Dendritic cell treated with granulocyte-macrophage colony-stimulating factor and Interleukin-4, amounts not matched to agents 40 ng/mL and 50 ng/mL, for 4 days (primary cell): ENCODE measurements at regions not wholly inside any gene's neighbourhood (a gene's known extent, or its start where the extent isn't known, plus 50 kb on each side); places are given as distances from the start of the nearest gene placed in this dataset.

Source experiments
- H3K27ac Mint-ChIP-seq: one replicate; pipeline ENCODE4 v1.8.0; 2022; ENCODE audit warnings: mild to moderate bottlenecking, mixed read lengths
- H3K27me3 Mint-ChIP-seq: one replicate; pipeline ENCODE4 v1.8.0; 2022; ENCODE audit warnings: mild to moderate bottlenecking, mixed read lengths
- H3K36me3 Mint-ChIP-seq: one replicate; pipeline ENCODE4 v1.8.0; 2022; ENCODE audit warnings: low read depth, mixed read lengths
- H3K4me1 Mint-ChIP-seq: one replicate; pipeline ENCODE4 v1.8.0; 2022; ENCODE audit warnings: low read depth, mixed read lengths
- H3K4me3 Mint-ChIP-seq: one replicate; pipeline ENCODE4 v1.8.0; 2022; ENCODE audit warnings: mild to moderate bottlenecking, moderate library complexity, mixed read lengths
- H3K9me3 Mint-ChIP-seq: one replicate; pipeline ENCODE4 v1.8.0; 2022; ENCODE audit warnings: mixed read lengths
- intact Hi-C: fragments of 100-400 bp; cut with micrococcal nuclease; formaldehyde crosslinking; loops from one replicate; pipeline ENCODE4 v1.15.0; 2022

- intact Hi-C loops, result loop anchor here (2.0 kb wide), 1 partner anchor 1106 kb away; no protein-coding TSS in a partner anchor
- Mint-ChIP-seq H3K27ac (no peak overlapping the region), H3K4me1 (peaks cover 24% of the 10 kb centered on the region), H3K36me3 (no peaks in the 10 kb centered on the region), H3K9me3 (no peaks in the 10 kb centered on the region), H3K4me3 (no peak overlapping the region), H3K27me3 (peaks cover 17% of the 10 kb centered on the region)
Observed at GRCh38 chr1:55478742-55479141, 263.6 kb upstream of the USP24 start.

DNA sequence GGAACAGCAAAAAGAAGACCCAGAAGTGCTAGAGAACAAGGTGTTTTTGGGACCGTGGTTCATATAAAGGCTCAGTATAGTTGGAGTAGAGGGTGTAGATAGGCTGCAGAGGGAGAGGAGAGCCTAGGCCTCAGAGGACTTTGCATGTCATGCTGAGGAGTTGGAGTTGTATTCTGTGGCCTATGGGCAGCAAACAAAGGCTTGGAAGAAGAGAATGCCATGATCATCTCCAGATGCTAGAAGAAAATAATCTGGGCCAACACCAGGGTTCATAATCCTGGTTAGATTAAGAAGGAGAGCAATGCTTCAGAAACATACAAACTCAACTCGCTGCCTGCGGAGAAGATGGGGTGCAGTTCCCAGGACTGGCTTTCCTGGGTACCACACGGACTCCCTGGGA is 262.8 kb upstream of the USP24 start:
- H3K4me3 Mint-ChIP-seq, result no peak overlapping the region
- H3K27me3 Mint-ChIP-seq, result peaks cover 18% of the 10 kb centered on the region
- intact Hi-C loops, result loop anchor here (2.0 kb wide), 1 partner anchor 1107 kb away; no protein-coding TSS in a partner anchor
- H3K4me1 Mint-ChIP-seq, result peaks cover 32% of the 10 kb centered on the region
- H3K27ac Mint-ChIP-seq, result no peak overlapping the region
- H3K36me3 Mint-ChIP-seq, result no peaks in the 10 kb centered on the region
- H3K9me3 Mint-ChIP-seq, result no peaks in the 10 kb centered on the region

- H3K27ac Mint-ChIP-seq, result no peak overlapping the region
- peaks cover 38% of the 10 kb centered on the region for H3K4me1 Mint-ChIP-seq
- intact Hi-C loops, result no loop called here
- H3K9me3 Mint-ChIP-seq, result no peaks in the 10 kb centered on the region
- H3K4me3 Mint-ChIP-seq, result no peak overlapping the region
- peaks cover 18% of the 10 kb centered on the region for H3K27me3 Mint-ChIP-seq
- H3K36me3 Mint-ChIP-seq, result no peaks in the 10 kb centered on the region
Observed at GRCh38 chr1:55476445-55477015, 261.4 kb upstream of the USP24 start.

GRCh38 chr1:55474168-55474786 is 259.1 kb upstream of the USP24 start:
- H3K27me3 Mint-ChIP-seq, result peaks cover 12% of the 10 kb centered on the region
- intact Hi-C loops, result no loop called here

DNA sequence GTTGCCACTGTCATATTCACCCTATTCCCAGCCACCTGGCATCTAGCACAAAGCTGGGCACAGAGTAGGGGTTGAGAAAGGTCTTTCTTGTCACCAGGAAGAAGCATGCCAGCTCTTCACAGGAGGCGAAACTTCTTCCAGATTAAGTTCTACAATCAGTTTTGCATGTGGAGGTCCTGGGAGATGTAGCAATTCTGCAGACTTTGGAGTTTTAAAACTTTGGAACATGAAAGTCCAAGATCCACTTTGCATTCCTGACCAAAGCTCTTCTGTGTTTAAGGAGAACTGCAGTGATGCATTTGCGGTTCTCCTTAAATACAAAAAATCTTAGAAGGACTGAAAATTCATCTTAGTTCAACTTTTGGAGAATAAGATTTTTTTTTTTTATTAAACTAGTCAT is 258.5 kb upstream of the USP24 start:
- Mint-ChIP-seq H3K9me3 (no peaks in the 10 kb centered on the region), H3K27ac (peak overlapping the region; percentile 70), H3K27me3 (peaks cover 9% of the 10 kb centered on the region), H3K4me1 (peaks cover 47% of the 10 kb centered on the region), H3K4me3 (no peak overlapping the region), H3K36me3 (no peaks in the 10 kb centered on the region)
- intact Hi-C loops, result no loop called here

More at GRCh38 chr1:55474168-55474786, 259.1 kb upstream of the USP24 start:
- Mint-ChIP-seq H3K4me1 (peaks cover 47% of the 10 kb centered on the region), H3K4me3 (no peak overlapping the region), H3K36me3 (no peaks in the 10 kb centered on the region), H3K9me3 (no peaks in the 10 kb centered on the region), H3K27ac (peak overlapping the region; percentile 70)

DNA sequence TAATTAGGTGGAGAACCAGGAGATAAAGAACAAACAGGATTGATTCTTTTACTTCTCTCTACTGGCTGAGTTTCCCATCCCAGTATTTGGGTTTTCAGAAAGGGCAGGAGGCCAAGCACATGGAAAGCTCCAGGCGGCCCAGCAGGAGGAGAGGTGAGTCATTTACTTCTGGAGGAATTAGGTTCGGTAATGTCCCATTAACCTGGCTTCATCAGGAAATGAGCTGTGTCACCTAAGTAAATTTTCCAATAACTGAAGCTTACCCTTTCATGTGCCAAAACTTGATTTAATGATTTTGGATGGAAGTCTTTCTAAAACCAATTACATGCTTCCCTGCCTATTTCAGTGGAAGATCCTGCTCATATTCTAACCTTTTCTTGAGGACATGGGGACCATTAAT is 257.6 kb upstream of the USP24 start:
- H3K27me3 Mint-ChIP-seq, result peaks cover 9% of the 10 kb centered on the region
- H3K36me3 Mint-ChIP-seq, result no peaks in the 10 kb centered on the region
- H3K27ac Mint-ChIP-seq, result peak overlapping the region; percentile 70
- intact Hi-C loops, result no loop called here
- no peaks in the 10 kb centered on the region for H3K9me3 Mint-ChIP-seq
- peaks cover 47% of the 10 kb centered on the region for H3K4me1 Mint-ChIP-seq
- H3K4me3 Mint-ChIP-seq, result no peak overlapping the region

- H3K4me3 Mint-ChIP-seq, result no peak overlapping the region
Observed at GRCh38 chr1:55472115-55472514, 257.0 kb upstream of the USP24 start.

GRCh38 chr1:55468142-55468795 is 253.1 kb upstream of the USP24 start:
- H3K27ac Mint-ChIP-seq, result no peak overlapping the region
- intact Hi-C loops, result no loop called here

More at GRCh38 chr1:55472115-55472514, 257.0 kb upstream of the USP24 start:
- H3K27ac Mint-ChIP-seq, result no peak overlapping the region
- H3K36me3 Mint-ChIP-seq, result no peaks in the 10 kb centered on the region
- H3K4me1 Mint-ChIP-seq, result peaks cover 47% of the 10 kb centered on the region
- H3K9me3 Mint-ChIP-seq, result no peaks in the 10 kb centered on the region
- intact Hi-C loops, result no loop called here
- H3K27me3 Mint-ChIP-seq, result peaks cover 7% of the 10 kb centered on the region

GRCh38 chr1:55466921-55467320 is 251.8 kb upstream of the USP24 start:
- no peaks in the 10 kb centered on the region for H3K9me3 Mint-ChIP-seq
- peaks cover 9% of the 10 kb centered on the region for H3K4me1 Mint-ChIP-seq
- H3K36me3 Mint-ChIP-seq, result no peaks in the 10 kb centered on the region
- no peak overlapping the region for H3K27ac Mint-ChIP-seq
- intact Hi-C loops, result no loop called here
- H3K27me3 Mint-ChIP-seq, result no peaks in the 10 kb centered on the region
- no peak overlapping the region for H3K4me3 Mint-ChIP-seq

More at GRCh38 chr1:55468142-55468795, 253.1 kb upstream of the USP24 start:
- H3K27me3 Mint-ChIP-seq, result peaks cover 2% of the 10 kb centered on the region
- H3K9me3 Mint-ChIP-seq, result no peaks in the 10 kb centered on the region
- H3K36me3 Mint-ChIP-seq, result no peaks in the 10 kb centered on the region
- H3K4me3 Mint-ChIP-seq, result no peak overlapping the region
- peaks cover 18% of the 10 kb centered on the region for H3K4me1 Mint-ChIP-seq

DNA sequence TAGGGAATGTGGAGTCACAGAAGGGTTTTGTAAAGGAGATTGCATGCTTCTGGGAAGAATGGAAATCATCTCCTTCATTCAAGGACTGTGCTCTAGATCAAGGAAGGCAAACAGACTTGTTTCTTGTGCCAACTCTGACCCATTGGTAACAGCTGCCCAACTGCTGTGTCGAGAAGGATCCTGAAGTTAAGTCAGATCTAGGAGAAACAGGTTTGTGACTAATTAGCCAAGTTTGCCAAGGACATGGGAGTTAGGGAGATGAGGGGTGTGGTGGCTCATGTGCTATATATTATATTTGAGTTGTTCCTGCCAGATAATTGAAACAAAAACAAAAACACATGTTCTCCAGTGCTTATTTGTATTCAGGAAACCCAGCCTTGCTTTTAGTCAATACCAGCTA is 251.2 kb upstream of the USP24 start:
- no peaks in the 10 kb centered on the region for H3K36me3 Mint-ChIP-seq
- intact Hi-C loops, result no loop called here
- no peaks in the 10 kb centered on the region for H3K27me3 Mint-ChIP-seq
- peaks cover 7% of the 10 kb centered on the region for H3K4me1 Mint-ChIP-seq
- H3K27ac Mint-ChIP-seq, result no peak overlapping the region
- H3K9me3 Mint-ChIP-seq, result no peaks in the 10 kb centered on the region
- H3K4me3 Mint-ChIP-seq, result no peak overlapping the region

GRCh38 chr1:55464550-55464949 is 249.4 kb upstream of the USP24 start:
- Mint-ChIP-seq H3K9me3 (no peaks in the 10 kb centered on the region), H3K27ac (no peak overlapping the region), H3K27me3 (no peaks in the 10 kb centered on the region), H3K36me3 (no peaks in the 10 kb centered on the region), H3K4me1 (no peaks in the 10 kb centered on the region), H3K4me3 (no peak overlapping the region)
- intact Hi-C loops, result no loop called here

GRCh38 chr1:55463814-55464475 is 248.8 kb upstream of the USP24 start:
- Mint-ChIP-seq H3K4me1 (no peaks in the 10 kb centered on the region), H3K36me3 (no peaks in the 10 kb centered on the region), H3K27me3 (no peaks in the 10 kb centered on the region), H3K27ac (no peak overlapping the region), H3K9me3 (no peaks in the 10 kb centered on the region), H3K4me3 (no peak overlapping the region)
- intact Hi-C loops, result no loop called here

- H3K4me3 Mint-ChIP-seq, result no peak overlapping the region
- no peaks in the 10 kb centered on the region for H3K4me1 Mint-ChIP-seq
- no peaks in the 10 kb centered on the region for H3K36me3 Mint-ChIP-seq
- H3K9me3 Mint-ChIP-seq, result peaks cover 17% of the 10 kb centered on the region
- H3K27ac Mint-ChIP-seq, result no peak overlapping the region
- no peaks in the 10 kb centered on the region for H3K27me3 Mint-ChIP-seq
- intact Hi-C loops, result no loop called here
Observed at GRCh38 chr1:55457874-55458273, 242.7 kb upstream of the USP24 start.

DNA sequence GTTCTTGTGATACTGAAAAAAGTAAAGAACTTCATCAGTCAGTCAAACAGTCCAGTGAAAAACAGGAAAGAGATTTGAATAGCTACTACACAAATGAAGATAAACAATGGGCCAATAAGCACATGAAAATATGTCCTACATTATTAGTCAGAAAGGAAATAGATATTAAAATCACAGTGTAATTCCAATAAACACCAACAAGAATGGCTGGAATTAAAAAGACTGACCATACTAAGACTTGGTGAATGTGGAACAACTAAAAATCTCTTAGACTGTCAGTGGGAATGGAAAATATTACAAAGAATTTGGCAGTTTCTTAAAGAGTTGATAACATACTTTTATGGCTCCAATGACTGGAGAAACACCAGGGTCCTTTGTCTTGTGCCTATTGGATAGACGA is 241.8 kb upstream of the USP24 start:
- no peaks in the 10 kb centered on the region for H3K4me1 Mint-ChIP-seq

More for the DNA sequence above, 241.8 kb upstream of the USP24 start:
- Mint-ChIP-seq H3K27me3 (no peaks in the 10 kb centered on the region), H3K9me3 (peaks cover 17% of the 10 kb centered on the region), H3K36me3 (no peaks in the 10 kb centered on the region), H3K4me3 (no peak overlapping the region), H3K27ac (no peak overlapping the region)
- intact Hi-C loops, result no loop called here
